Panc1 (cell line): ENCODE measurements at regions not wholly inside any gene's neighbourhood (a gene's known extent, or its start where the extent isn't known, plus 50 kb on each side); places are given as distances from the start of the nearest gene placed in this dataset.

ENCODE experiments used
- ATAC-seq: fragments of 200-7000 bp; cut with Tn5 transposase; 2 replicates; pipeline ENCODE4 v1.9.1; 2020; ENCODE audit warnings: mild to moderate bottlenecking, moderate library complexity
- BruUV-seq: library from RNA; stranded (reverse); fragments of 400-500 nt; replicated peaks from 2 replicates; lab custom pipeline; 2021; lab: Mats Ljungman, UMichigan
- CTCF ChIA-PET: fragments of 300-600 bp; sonication (Branson Sonifier 250); formaldehyde crosslinking; loops from one replicate; lab custom pipeline; 2022; ENCODE audit warnings: antibody characterized with exemption; lab: Charles Lee
- POLR2A ChIA-PET: fragments of 300-600 bp; sonication (Branson Sonifier 250); formaldehyde crosslinking; loops from one replicate; lab custom pipeline; 2022; ENCODE audit warnings: antibody characterized with exemption; lab: Charles Lee
- DNase-seq: peaks from one replicate; pipeline ENCODE4 v3.0.0-alpha.2; 2010; ENCODE audit warnings: low read depth, low spot score
- H3K27ac ChIP-seq: 2 replicates; pipeline ENCODE4 v1.5.1; 2011; ENCODE audit warnings: mild to moderate bottlenecking, low read length, inconsistent platforms
- H3K27me3 ChIP-seq: fragments of 200-500 bp; sonication (Bioruptor generic); 2 replicates; pipeline ENCODE4 v1.6.0; 2014; ENCODE audit warnings: low read length, inconsistent platforms; ENCODE audit not compliant: control insufficient read depth, insufficient read depth
- H3K36me3 ChIP-seq: fragments of 200-500 bp; sonication (Bioruptor generic); 2 replicates; pipeline ENCODE4 v1.5.1; 2014; ENCODE audit warnings: inconsistent platforms, mild to moderate bottlenecking, low read length, moderate library complexity; ENCODE audit not compliant: control insufficient read depth, insufficient read depth
- H3K4me1 ChIP-seq: 2 replicates; pipeline ENCODE4 v1.5.1; 2011; ENCODE audit warnings: inconsistent platforms, mild to moderate bottlenecking, low read length, moderate library complexity; ENCODE audit not compliant: control insufficient read depth, insufficient read depth
- H3K4me3 ChIP-seq, 2 experiments: 2 replicates each; pipeline ENCODE4 v1.5.1; 2011 to 2012; ENCODE audit warnings: low read depth in 2 of 2, low read length in 2 of 2, mild to moderate bottlenecking in 2 of 2, inconsistent platforms in 1 of 2, moderate library complexity in 1 of 2
- H3K9me3 ChIP-seq: fragments of 200-500 bp; sonication (Bioruptor generic); 2 replicates; pipeline ENCODE4 v1.5.1; 2014; ENCODE audit warnings: low read depth, mild to moderate bottlenecking, inconsistent platforms, low read length, moderate library complexity; ENCODE audit not compliant: control insufficient read depth, insufficient read depth
- CTCF ChIP-seq: fragments of 450-650 bp; IDR thresholded peaks from 2 replicates; pipeline ENCODE4 v1.5.1; 2017; ENCODE audit warnings: mild to moderate bottlenecking
- POLR2AphosphoS5 ChIP-seq: IDR thresholded peaks from 2 replicates; pipeline ENCODE4 v1.6.1; 2012; ENCODE audit warnings: mild to moderate bottlenecking, low read depth, low read length, moderate library complexity
- REST ChIP-seq, 2 experiments: IDR thresholded peaks; 2 replicates each; pipeline ENCODE4 v1.6.1; 2011 to 2012; ENCODE audit warnings: low read depth in 2 of 2, control low read depth in 1 of 2, low read length in 1 of 2, mild to moderate bottlenecking in 1 of 2, moderate library complexity in 1 of 2; ENCODE audit not compliant: insufficient read depth in 1 of 2
- SIN3A ChIP-seq: IDR thresholded peaks from 2 replicates; pipeline ENCODE4 v1.6.1; 2012; ENCODE audit warnings: low read depth, mild to moderate bottlenecking, low read length, moderate library complexity, borderline replicate concordance; ENCODE audit not compliant: insufficient read depth
- TCF7L2 ChIP-seq: IDR thresholded peaks from 2 replicates; pipeline ENCODE4 v1.6.1; 2011; ENCODE audit warnings: mild to moderate bottlenecking, low read depth, low read length, inconsistent platforms
- in situ Hi-C: cut with HindIII; loops from 2 replicates; pipeline ENCODE4 v1.10.0; 2016; ENCODE audit warnings: low sequenced_read_pairs, low pct_unique_long_range_greater_than_20kb
- intact Hi-C: fragments of 100-400 bp; cut with micrococcal nuclease; formaldehyde crosslinking; loops from one replicate; pipeline ENCODE4 v1.10.0; 2022; ENCODE audit not compliant: unreplicated experiment

- no peak for TF ChIP-seq REST (IDR thresholded peaks at IDR 0.05; ENCODE audit: insufficient read depth in 1 of 2, low read depth in 2 of 2, low read length in 1 of 2)
- Histone ChIP-seq H3K27ac (no peak overlapping the region), H3K9me3 (no peaks in the 10 kb centered on the region), H3K4me3 (no peak overlapping the region), H3K27me3 (no peaks in the 10 kb centered on the region), H3K36me3 (no peaks in the 10 kb centered on the region), H3K4me1 (no peaks in the 10 kb centered on the region)
- ChIA-PET POLR2A (no interaction called here), CTCF (no interaction called here)
- no TSS peak for BruUV-seq
- intact Hi-C loops (no loop called here), in situ Hi-C loops (no loop called here)
- DNase-seq (no peak), ATAC-seq (no peak)
Measured at GRCh38 chr6:134628154-134628553, 310.2 kb upstream of the SGK1 start.

- no peak overlapping the region for H3K27ac ChIP-seq
- H3K4me1 ChIP-seq, result no peaks in the 10 kb centered on the region
- CTCF ChIA-PET, result no interaction called here
- POLR2A ChIA-PET, result no interaction called here
- DNase-seq (no peak), ATAC-seq (no peak)
- no peaks in the 10 kb centered on the region for H3K9me3 ChIP-seq
- no peak overlapping the region for H3K4me3 ChIP-seq
- no peaks in the 10 kb centered on the region for H3K27me3 ChIP-seq
- in situ Hi-C loops (no loop called here), intact Hi-C loops (no loop called here)
- TF ChIP-seq TCF7L2, result no peak
- no peak for TF ChIP-seq REST (IDR thresholded peaks at IDR 0.05; ENCODE audit: insufficient read depth in 1 of 2, low read depth in 2 of 2, low read length in 1 of 2)
- TF ChIP-seq POLR2AphosphoS5, result no peak
- TF ChIP-seq SIN3A, result no peak
- TF ChIP-seq CTCF, result no peak
- no peaks in the 10 kb centered on the region for H3K36me3 ChIP-seq
- no TSS peak for BruUV-seq
Measured at GRCh38 chr6:134627707-134628106, 309.8 kb upstream of the SGK1 start.
